Panc1 (cell line): ENCODE measurements at regions not wholly inside any gene's neighbourhood (a gene's known extent, or its start where the extent isn't known, plus 50 kb on each side); places are given as distances from the start of the nearest gene placed in this dataset.

Experiments used
- POLR2AphosphoS5 ChIP-seq: IDR thresholded peaks from 2 replicates; pipeline ENCODE4 v1.6.1; 2012; ENCODE audit warnings: mild to moderate bottlenecking, low read depth, low read length, moderate library complexity
- REST ChIP-seq, 2 experiments: IDR thresholded peaks; 2 replicates each; pipeline ENCODE4 v1.6.1; 2011 to 2012; ENCODE audit warnings: low read depth in 2 of 2, control low read depth in 1 of 2, low read length in 1 of 2, mild to moderate bottlenecking in 1 of 2, moderate library complexity in 1 of 2; ENCODE audit not compliant: insufficient read depth in 1 of 2
- SIN3A ChIP-seq: IDR thresholded peaks from 2 replicates; pipeline ENCODE4 v1.6.1; 2012; ENCODE audit warnings: low read depth, mild to moderate bottlenecking, low read length, moderate library complexity, borderline replicate concordance; ENCODE audit not compliant: insufficient read depth
- TF ChIP-seq, protein P1 (sequence below): fragments of 450-650 bp; IDR thresholded peaks from 2 replicates; pipeline ENCODE4 v1.5.1; 2017; ENCODE audit warnings: mild to moderate bottlenecking

DNA sequence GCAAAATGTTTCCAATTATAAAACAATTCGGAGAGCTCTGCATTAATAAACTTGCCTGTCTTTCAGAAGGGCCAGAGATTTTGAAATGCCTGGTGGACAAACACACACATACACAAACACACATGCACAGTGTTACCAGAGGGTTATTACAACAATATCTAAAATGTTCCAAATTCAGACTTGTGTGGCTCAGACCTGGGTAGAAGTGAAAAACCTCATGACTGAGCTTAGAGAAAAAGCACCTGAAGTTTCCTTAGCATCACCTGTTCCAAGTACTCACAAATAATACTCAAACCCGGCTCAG lies 247.9 kb downstream of the FOXD2 start:
- TF ChIP-seq, protein P1, sequence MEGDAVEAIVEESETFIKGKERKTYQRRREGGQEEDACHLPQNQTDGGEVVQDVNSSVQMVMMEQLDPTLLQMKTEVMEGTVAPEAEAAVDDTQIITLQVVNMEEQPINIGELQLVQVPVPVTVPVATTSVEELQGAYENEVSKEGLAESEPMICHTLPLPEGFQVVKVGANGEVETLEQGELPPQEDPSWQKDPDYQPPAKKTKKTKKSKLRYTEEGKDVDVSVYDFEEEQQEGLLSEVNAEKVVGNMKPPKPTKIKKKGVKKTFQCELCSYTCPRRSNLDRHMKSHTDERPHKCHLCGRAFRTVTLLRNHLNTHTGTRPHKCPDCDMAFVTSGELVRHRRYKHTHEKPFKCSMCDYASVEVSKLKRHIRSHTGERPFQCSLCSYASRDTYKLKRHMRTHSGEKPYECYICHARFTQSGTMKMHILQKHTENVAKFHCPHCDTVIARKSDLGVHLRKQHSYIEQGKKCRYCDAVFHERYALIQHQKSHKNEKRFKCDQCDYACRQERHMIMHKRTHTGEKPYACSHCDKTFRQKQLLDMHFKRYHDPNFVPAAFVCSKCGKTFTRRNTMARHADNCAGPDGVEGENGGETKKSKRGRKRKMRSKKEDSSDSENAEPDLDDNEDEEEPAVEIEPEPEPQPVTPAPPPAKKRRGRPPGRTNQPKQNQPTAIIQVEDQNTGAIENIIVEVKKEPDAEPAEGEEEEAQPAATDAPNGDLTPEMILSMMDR: no peak
- TF ChIP-seq REST (IDR thresholded peaks at IDR 0.05; ENCODE audit: insufficient read depth in 1 of 2, low read depth in 2 of 2, low read length in 1 of 2) (no peak), POLR2AphosphoS5 (no peak), SIN3A (no peak)
